Neuron (in vitro differentiated cells): ENCODE measurements at regions not wholly inside any gene's neighbourhood (a gene's known extent, or its start where the extent isn't known, plus 50 kb on each side); places are given as distances from the start of the nearest gene placed in this dataset.
"Not testable (repeated sequence)": the region's sequence is repeated elsewhere in the genome, so short reads cannot be mapped to it uniquely, and the experiment has no call there.

ENCODE experiments used
- H2AFZ ChIP-seq: one replicate; pipeline ENCODE4 v1.6.1; 2013; ENCODE audit warnings: low read depth, mild to moderate bottlenecking, inconsistent platforms, low read length, moderate library complexity
- H3K27me3 ChIP-seq: one replicate; pipeline ENCODE4 v1.6.1; 2013; ENCODE audit warnings: low read length; ENCODE audit not compliant: insufficient read depth
- H3K36me3 ChIP-seq: one replicate; pipeline ENCODE4 v1.6.1; 2013; ENCODE audit warnings: low read length; ENCODE audit not compliant: insufficient read depth
- H3K4me1 ChIP-seq: one replicate; pipeline ENCODE4 v1.6.1; 2013; ENCODE audit warnings: low read length; ENCODE audit not compliant: insufficient read depth
- H3K4me3 ChIP-seq: 2 replicates; pipeline ENCODE4 v1.5.1; 2013; ENCODE audit warnings: mild to moderate bottlenecking, low read length, moderate library complexity
- H3K9me3 ChIP-seq: one replicate; pipeline ENCODE4 v1.6.1; 2013; ENCODE audit warnings: low read length

GRCh38 chr3:75138345-75138744 is 523.9 kb upstream of the CNTN3 start:
- no peak overlapping the region for H2AFZ ChIP-seq
- no peak overlapping the region for H3K4me3 ChIP-seq
- H3K36me3 ChIP-seq, result no peaks in the 10 kb centered on the region
- H3K9me3 ChIP-seq, result no peaks in the 10 kb centered on the region
- no peaks in the 10 kb centered on the region for H3K4me1 ChIP-seq
- no peaks in the 10 kb centered on the region for H3K27me3 ChIP-seq

- H2AFZ ChIP-seq, result no peak overlapping the region
- H3K4me1 ChIP-seq, result no peaks in the 10 kb centered on the region
- H3K9me3 ChIP-seq, result no peaks in the 10 kb centered on the region
- no peaks in the 10 kb centered on the region for H3K36me3 ChIP-seq
- no peaks in the 10 kb centered on the region for H3K27me3 ChIP-seq
- H3K4me3 ChIP-seq, result no peak overlapping the region
Measured at GRCh38 chr3:75140904-75141615, 523.1 kb upstream of the FRG2C start.

GRCh38 chr3:75144406-75144805 is 519.7 kb upstream of the FRG2C start:
- H3K9me3 ChIP-seq, result no peaks in the 10 kb centered on the region
- no peaks in the 10 kb centered on the region for H3K36me3 ChIP-seq
- no peaks in the 10 kb centered on the region for H3K27me3 ChIP-seq
- no peak overlapping the region for H2AFZ ChIP-seq
- no peak overlapping the region for H3K4me3 ChIP-seq
- H3K4me1 ChIP-seq, result no peaks in the 10 kb centered on the region

- H3K4me3 ChIP-seq, result no peak overlapping the region
- peaks cover 3% of the 10 kb centered on the region for H3K4me1 ChIP-seq
- no peaks in the 10 kb centered on the region for H3K27me3 ChIP-seq
- no peaks in the 10 kb centered on the region for H3K9me3 ChIP-seq
- no peaks in the 10 kb centered on the region for H3K36me3 ChIP-seq
- no peak overlapping the region for H2AFZ ChIP-seq
Measured at GRCh38 chr3:75171630-75172230, 492.4 kb upstream of the FRG2C start.

GRCh38 chr3:75176937-75177336 is 487.2 kb upstream of the FRG2C start:
- Histone ChIP-seq H2AFZ (no peak overlapping the region), H3K9me3 (no peaks in the 10 kb centered on the region), H3K27me3 (no peaks in the 10 kb centered on the region), H3K36me3 (no peaks in the 10 kb centered on the region), H3K4me3 (no peak overlapping the region), H3K4me1 (peaks cover 6% of the 10 kb centered on the region)

- H3K9me3 ChIP-seq, result no peaks in the 10 kb centered on the region
- H3K36me3 ChIP-seq, result no peaks in the 10 kb centered on the region
- no peak overlapping the region for H3K4me3 ChIP-seq
- peaks cover 6% of the 10 kb centered on the region for H3K4me1 ChIP-seq
- H2AFZ ChIP-seq, result no peak overlapping the region
- no peaks in the 10 kb centered on the region for H3K27me3 ChIP-seq
Measured at GRCh38 chr3:75180235-75180944, 483.7 kb upstream of the FRG2C start.

- H2AFZ ChIP-seq, result no peak overlapping the region
- H3K36me3 ChIP-seq, result no peaks in the 10 kb centered on the region
- H3K4me3 ChIP-seq, result no peak overlapping the region
- H3K27me3 ChIP-seq, result no peaks in the 10 kb centered on the region
- peaks cover 6% of the 10 kb centered on the region for H3K4me1 ChIP-seq
- H3K9me3 ChIP-seq, result no peaks in the 10 kb centered on the region
Measured at GRCh38 chr3:75180945-75181298, 483.2 kb upstream of the FRG2C start.

GRCh38 chr3:75188962-75189361 is 475.2 kb upstream of the FRG2C start:
- no peak overlapping the region for H3K4me3 ChIP-seq
- no peaks in the 10 kb centered on the region for H3K4me1 ChIP-seq
- no peaks in the 10 kb centered on the region for H3K27me3 ChIP-seq
- no peaks in the 10 kb centered on the region for H3K36me3 ChIP-seq
- H3K9me3 ChIP-seq, result no peaks in the 10 kb centered on the region
- H2AFZ ChIP-seq, result no peak overlapping the region

- no peaks in the 10 kb centered on the region for H3K4me1 ChIP-seq
- H2AFZ ChIP-seq, result no peak overlapping the region
- H3K9me3 ChIP-seq, result no peaks in the 10 kb centered on the region
- no peak overlapping the region for H3K4me3 ChIP-seq
- no peaks in the 10 kb centered on the region for H3K36me3 ChIP-seq
- H3K27me3 ChIP-seq, result no peaks in the 10 kb centered on the region
Measured at GRCh38 chr3:75192146-75192616, 471.9 kb upstream of the FRG2C start.

GRCh38 chr3:75193797-75194196 is 470.3 kb upstream of the FRG2C start:
- Histone ChIP-seq H3K27me3 (no peaks in the 10 kb centered on the region), H2AFZ (no peak overlapping the region), H3K4me1 (no peaks in the 10 kb centered on the region), H3K4me3 (no peak overlapping the region), H3K9me3 (no peaks in the 10 kb centered on the region), H3K36me3 (no peaks in the 10 kb centered on the region)

GRCh38 chr3:75214332-75214731 is 449.8 kb upstream of the FRG2C start:
- not testable (repeated sequence) for H3K27me3 ChIP-seq, H3K4me3 ChIP-seq, H3K36me3 ChIP-seq, H2AFZ ChIP-seq, H3K4me1 ChIP-seq, H3K9me3 ChIP-seq

GRCh38 chr3:75218577-75218976 is 445.6 kb upstream of the FRG2C start:
- no peaks in the 10 kb centered on the region for H3K4me1 ChIP-seq
- no peak overlapping the region for H3K4me3 ChIP-seq

GRCh38 chr3:75220932-75221331 is 443.2 kb upstream of the FRG2C start:
- H3K36me3 ChIP-seq, result no peaks in the 10 kb centered on the region
- no peaks in the 10 kb centered on the region for H3K9me3 ChIP-seq
- H3K4me3 ChIP-seq, result no peak overlapping the region
- no peak overlapping the region for H2AFZ ChIP-seq
- H3K4me1 ChIP-seq, result no peaks in the 10 kb centered on the region
- no peaks in the 10 kb centered on the region for H3K27me3 ChIP-seq

More at GRCh38 chr3:75218577-75218976, 445.6 kb upstream of the FRG2C start:
- H3K9me3 ChIP-seq, result no peaks in the 10 kb centered on the region
- no peaks in the 10 kb centered on the region for H3K27me3 ChIP-seq
- no peaks in the 10 kb centered on the region for H3K36me3 ChIP-seq
- no peak overlapping the region for H2AFZ ChIP-seq
